Choroid plexus epithelial cell (primary cell): ENCODE measurements at regions not wholly inside any gene's neighbourhood (a gene's known extent, or its start where the extent isn't known, plus 50 kb on each side); places are given as distances from the start of the nearest gene placed in this dataset.

ENCODE experiments used
- DNase-seq: peaks from one replicate; pipeline ENCODE4 v3.0.0-alpha.2; 2010; ENCODE audit warnings: low read depth
- H3K4me3 ChIP-seq: 2 replicates; pipeline ENCODE4 v1.5.1; 2011; ENCODE audit warnings: low read depth, mild to moderate bottlenecking, control low read depth, low read length, moderate library complexity
- TF ChIP-seq, protein P1 (sequence below): conservative IDR thresholded peaks from 2 replicates; pipeline ENCODE4 v1.5.1; 2011; ENCODE audit warnings: low read depth, mild to moderate bottlenecking, control low read depth, inconsistent platforms, low read length, moderate library complexity

DNA sequence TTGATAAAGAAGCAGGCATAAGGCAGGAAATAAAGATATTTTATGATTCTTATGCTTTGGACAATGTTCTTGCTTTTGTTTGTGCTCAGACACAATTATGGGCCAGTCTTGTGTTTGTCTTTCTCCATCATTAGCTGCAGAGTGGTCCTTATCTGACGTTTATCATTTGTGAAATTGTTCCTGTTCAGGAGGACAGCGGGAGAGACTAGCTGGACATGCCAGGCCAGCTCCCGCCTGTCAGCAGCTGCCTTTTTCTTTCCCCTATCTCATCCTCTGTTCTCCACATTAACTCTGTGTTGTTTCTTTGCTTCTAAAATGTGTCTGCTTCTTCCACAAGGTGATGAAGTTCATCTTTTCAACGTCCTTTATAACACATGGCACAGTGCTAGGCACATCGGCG lies 333.5 kb downstream of the NPIPA8 start:
- TF ChIP-seq, protein P1, sequence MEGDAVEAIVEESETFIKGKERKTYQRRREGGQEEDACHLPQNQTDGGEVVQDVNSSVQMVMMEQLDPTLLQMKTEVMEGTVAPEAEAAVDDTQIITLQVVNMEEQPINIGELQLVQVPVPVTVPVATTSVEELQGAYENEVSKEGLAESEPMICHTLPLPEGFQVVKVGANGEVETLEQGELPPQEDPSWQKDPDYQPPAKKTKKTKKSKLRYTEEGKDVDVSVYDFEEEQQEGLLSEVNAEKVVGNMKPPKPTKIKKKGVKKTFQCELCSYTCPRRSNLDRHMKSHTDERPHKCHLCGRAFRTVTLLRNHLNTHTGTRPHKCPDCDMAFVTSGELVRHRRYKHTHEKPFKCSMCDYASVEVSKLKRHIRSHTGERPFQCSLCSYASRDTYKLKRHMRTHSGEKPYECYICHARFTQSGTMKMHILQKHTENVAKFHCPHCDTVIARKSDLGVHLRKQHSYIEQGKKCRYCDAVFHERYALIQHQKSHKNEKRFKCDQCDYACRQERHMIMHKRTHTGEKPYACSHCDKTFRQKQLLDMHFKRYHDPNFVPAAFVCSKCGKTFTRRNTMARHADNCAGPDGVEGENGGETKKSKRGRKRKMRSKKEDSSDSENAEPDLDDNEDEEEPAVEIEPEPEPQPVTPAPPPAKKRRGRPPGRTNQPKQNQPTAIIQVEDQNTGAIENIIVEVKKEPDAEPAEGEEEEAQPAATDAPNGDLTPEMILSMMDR = no peak
- H3K4me3 ChIP-seq = no peak overlapping the region
- no peak for DNase-seq

DNA sequence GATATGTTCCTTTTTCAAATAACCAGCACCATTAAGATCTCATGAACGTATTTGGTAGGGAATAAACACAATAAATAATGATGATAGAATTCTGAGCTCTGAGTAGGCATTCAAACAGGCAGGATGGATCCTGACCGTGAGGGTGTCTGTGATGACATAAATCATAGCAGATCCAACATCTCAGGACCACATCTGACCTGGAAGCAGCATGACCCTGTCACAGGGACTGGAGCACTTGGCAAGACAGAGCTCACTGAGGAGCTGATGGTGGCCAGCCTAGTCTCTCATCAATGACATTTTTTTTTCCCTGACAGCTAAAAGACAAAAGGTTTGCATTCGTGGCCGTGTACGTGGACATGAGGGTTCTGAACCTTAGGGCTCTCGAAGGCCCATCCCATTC lies 337.5 kb downstream of the NPIPA8 start:
- TF ChIP-seq, protein P1 = no peak
- H3K4me3 ChIP-seq = no peak overlapping the region
- DNase-seq = no peak

DNA sequence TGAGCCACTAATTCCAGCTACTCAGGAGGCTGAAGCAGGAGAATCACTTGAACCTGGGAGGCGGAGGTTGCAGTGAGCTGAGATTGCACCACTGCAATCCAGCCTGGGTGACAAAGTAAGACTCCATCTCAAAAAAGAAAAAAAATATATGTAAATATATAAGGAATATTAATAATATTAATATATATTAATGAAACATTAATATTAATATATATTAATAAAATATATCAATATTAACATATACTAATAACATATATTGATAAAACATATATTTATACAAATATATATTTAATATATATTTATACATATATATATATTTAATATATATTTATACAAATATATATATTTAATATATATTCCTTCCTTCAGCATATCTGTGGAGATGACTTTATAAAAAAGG lies 338.0 kb downstream of the NPIPA8 start:
- no peak for DNase-seq
- TF ChIP-seq, protein P1 = no peak
- H3K4me3 ChIP-seq = no peak overlapping the region

DNA sequence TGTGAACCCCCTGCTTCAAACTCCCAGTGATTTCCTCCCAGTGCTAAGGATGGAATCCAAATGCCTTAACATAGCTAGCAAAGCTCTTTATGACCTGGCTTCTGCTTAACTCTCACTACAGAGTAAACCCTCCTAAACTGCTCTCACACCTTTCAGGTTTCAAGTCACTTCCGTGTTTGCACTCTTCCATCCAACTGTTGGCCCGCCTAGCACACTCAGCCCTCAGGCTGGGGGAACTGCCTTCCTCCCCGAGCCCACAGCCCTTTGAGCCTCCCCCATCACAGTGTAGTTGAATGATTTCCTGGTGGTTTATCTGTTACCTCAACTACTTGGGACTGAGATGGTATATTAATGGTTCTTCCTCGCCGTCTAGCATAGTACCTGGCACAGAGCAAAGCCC lies 342.5 kb downstream of the NPIPA8 start:
- DNase-seq = no peak
- TF ChIP-seq, protein P1 = no peak
- no peak overlapping the region for H3K4me3 ChIP-seq

DNA sequence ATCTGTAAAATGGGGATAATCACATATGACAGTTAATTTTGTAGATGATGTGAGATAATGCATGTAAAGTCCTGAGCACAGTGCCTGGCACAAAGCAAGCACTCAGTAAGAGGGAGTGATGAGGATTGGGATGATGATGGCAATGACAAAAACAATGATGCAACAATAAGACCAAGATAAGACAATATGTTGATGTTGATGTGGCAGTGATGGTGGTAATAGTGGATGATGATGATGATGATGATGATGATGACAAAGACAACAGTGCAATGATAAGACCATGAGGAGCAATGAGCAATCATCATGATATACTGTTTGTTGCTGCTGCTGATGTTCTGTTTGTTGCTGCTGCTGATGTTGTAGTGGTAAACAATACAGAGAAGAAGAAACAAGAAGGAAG lies 344.1 kb downstream of the NPIPA8 start:
- DNase-seq = no peak
- TF ChIP-seq, protein P1 = no peak
- H3K4me3 ChIP-seq = no peak overlapping the region

DNA sequence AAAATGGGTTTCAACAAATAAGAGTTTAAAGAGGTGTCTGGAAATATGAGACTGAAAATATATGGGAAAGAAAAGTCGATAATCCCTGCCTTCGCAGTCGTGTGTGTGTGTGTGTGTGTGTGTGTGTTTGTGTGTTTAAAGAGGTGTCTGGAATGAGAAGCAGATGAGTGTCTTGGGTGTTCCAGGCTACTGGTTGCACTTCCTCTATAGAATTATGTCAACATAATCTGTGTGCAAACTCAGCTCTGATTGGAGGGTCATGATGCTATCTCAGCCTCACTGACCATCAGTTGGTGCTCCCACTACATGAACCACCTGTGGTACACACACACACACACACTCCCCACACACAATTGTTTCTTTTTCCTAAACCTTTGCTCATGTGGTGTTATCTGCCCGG lies 347.3 kb downstream of the NPIPA8 start:
- no peak overlapping the region for H3K4me3 ChIP-seq
- DNase-seq = no peak
- TF ChIP-seq, protein P1 = no peak

DNA sequence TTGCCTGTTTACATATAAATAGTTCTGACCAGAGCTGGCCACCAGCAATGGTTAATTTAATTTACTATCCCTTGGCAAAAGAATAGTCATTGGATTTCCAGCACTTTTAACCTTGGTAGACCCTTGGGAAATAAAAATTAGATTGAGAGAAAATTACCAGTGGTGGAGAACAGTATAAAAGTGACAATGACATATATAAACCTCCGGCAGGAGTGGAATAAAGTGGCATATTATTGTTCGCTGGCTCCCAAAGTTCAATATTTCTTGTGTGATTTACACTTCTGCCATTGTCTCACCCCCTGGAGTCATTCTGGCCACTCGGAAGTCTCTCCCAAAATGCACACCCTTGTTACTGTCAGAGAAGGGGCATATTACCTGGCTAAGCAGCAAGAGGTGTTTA lies 347.7 kb downstream of the NPIPA8 start:
- TF ChIP-seq, protein P1 = no peak
- no peak for DNase-seq
- no peak overlapping the region for H3K4me3 ChIP-seq
